Esophagus muscularis mucosa (tissue), 4 donors: ENCODE measurements at regions not wholly inside any gene's neighbourhood (a gene's known extent, or its start where the extent isn't known, plus 50 kb on each side); places are given as distances from the start of the nearest gene placed in this dataset.
"Not testable (repeated sequence)": the region's sequence is repeated elsewhere in the genome, so short reads cannot be mapped to it uniquely, and the experiment has no call there.

Experiments used
- CTCF ChIP-seq, 3 experiments: fragments of 200-600 bp in 2 of 3; fragments of 450-650 bp in 1 of 3; sonication (generic) in 2 of 3; IDR thresholded peaks; one replicate each; pipeline ENCODE4 v1.5.1; 2017 to 2019; ENCODE audit warnings: antibody characterized with exemption in 3 of 3, mild to moderate bottlenecking in 2 of 3, moderate library complexity in 1 of 3
- EP300 ChIP-seq: sonication (generic); formaldehyde crosslinking; IDR thresholded peaks from one replicate; pipeline ENCODE4 v1.6.1; 2017; ENCODE audit warnings: antibody characterized with exemption
- POLR2A ChIP-seq: fragments of 450-650 bp; IDR thresholded peaks from one replicate; pipeline ENCODE4 v1.6.1; 2017; ENCODE audit warnings: antibody characterized with exemption, moderate library complexity, mild to moderate bottlenecking, low read depth
- POLR2AphosphoS5 ChIP-seq, 2 donors: sonication (generic); formaldehyde crosslinking; IDR thresholded peaks; one replicate each; pipeline ENCODE4 v1.6.1; 2017; ENCODE audit warnings: antibody characterized with exemption in 2 of 2

GRCh38 chr1:60247467-60247866, 173.9 kb upstream of the C1orf87 start:
- TF ChIP-seq CTCF (IDR thresholded peaks at IDR 0.05); EP300; POLR2A; POLR2AphosphoS5 (IDR thresholded peaks at IDR 0.05): not testable (repeated sequence)
